ENCODE measurements at regions not wholly inside any gene's neighbourhood (a gene's known extent, or its start where the extent isn't known, plus 50 kb on each side); places are given as distances from the start of the nearest gene placed in this dataset.

- H3K4me3 ChIP-seq (ENCODE audit: low read depth, low read length): no peak overlapping the region
- TF ChIP-seq CTCF (IDR thresholded peaks at IDR 0.05; ENCODE audit: borderline replicate concordance, insufficient read depth, low read depth, low read length): peak; percentile 44; the same call in 1 of the 2 replicates
Measured at GRCh38 chr2:177161741-177162460, 50.7 kb upstream of the HNRNPA3 start.

All from GM12875 (cell line).